Smooth muscle cell (in vitro differentiated cells): ENCODE measurements at regions not wholly inside any gene's neighbourhood (a gene's known extent, or its start where the extent isn't known, plus 50 kb on each side); places are given as distances from the start of the nearest gene placed in this dataset.
"Not testable (repeated sequence)": the region's sequence is repeated elsewhere in the genome, so short reads cannot be mapped to it uniquely, and the experiment has no call there.

Experiments used
- DNase-seq: peaks from one replicate; lab custom pipeline; 2025; ENCODE audit not compliant: unreplicated experiment; lab: John Stamatoyannopoulos, UW
- H2AFZ ChIP-seq: fragments of 200-600 bp; sonication (generic); 2 replicates; pipeline ENCODE4 v1.6.0; 2016; ENCODE audit warnings: antibody characterized with exemption, low read depth, mild to moderate bottlenecking
- H3F3A ChIP-seq: fragments of 200-600 bp; sonication (generic); 2 replicates; pipeline ENCODE4 v1.6.0; 2017; ENCODE audit warnings: antibody characterized with exemption, low read depth
- H3K27ac ChIP-seq: fragments of 200-600 bp; sonication (generic); 2 replicates; pipeline ENCODE4 v1.5.1; 2016; ENCODE audit warnings: low read depth, mild to moderate bottlenecking
- H3K27me3 ChIP-seq: fragments of 200-600 bp; sonication (generic); 2 replicates; pipeline ENCODE4 v1.6.1; 2016; ENCODE audit warnings: low read depth, mild to moderate bottlenecking
- H3K36me3 ChIP-seq: fragments of 200-600 bp; sonication (generic); 2 replicates; pipeline ENCODE4 v1.5.1; 2016; ENCODE audit warnings: low read depth
- H3K4me1 ChIP-seq: fragments of 200-600 bp; sonication (generic); 2 replicates; pipeline ENCODE4 v1.5.1; 2016; ENCODE audit warnings: low read depth
- H3K4me2 ChIP-seq: fragments of 200-600 bp; sonication (generic); 2 replicates; pipeline ENCODE4 v1.6.0; 2016; ENCODE audit warnings: mild to moderate bottlenecking
- H3K4me3 ChIP-seq: fragments of 200-600 bp; sonication (generic); 2 replicates; pipeline ENCODE4 v1.5.1; 2016; ENCODE audit warnings: mild to moderate bottlenecking
- H3K79me2 ChIP-seq: fragments of 200-600 bp; sonication (generic); 2 replicates; pipeline ENCODE4 v1.6.0; 2016; ENCODE audit warnings: low read depth, mild to moderate bottlenecking
- H3K9ac ChIP-seq: fragments of 200-600 bp; sonication (generic); 2 replicates; pipeline ENCODE4 v1.6.0; 2016; ENCODE audit warnings: low read depth
- H3K9me3 ChIP-seq: fragments of 200-600 bp; sonication (generic); replicated peaks from 2 replicates; pipeline ENCODE4 v1.5.1; 2016; ENCODE audit warnings: low read depth
- H4K20me1 ChIP-seq: fragments of 200-600 bp; sonication (generic); 2 replicates; pipeline ENCODE4 v1.6.0; 2016; ENCODE audit warnings: low read depth
- CTCF ChIP-seq: fragments of 200-600 bp; sonication (generic); IDR thresholded peaks from 2 replicates; pipeline ENCODE4 v1.5.1; 2017; ENCODE audit warnings: borderline replicate concordance, mild to moderate bottlenecking, antibody characterized with exemption; ENCODE audit not compliant: insufficient read depth, poor library complexity, severe bottlenecking
- WGBS: methylation state at CpG from one replicate; pipeline ENCODE4 v1.1.7; 2016; ENCODE audit warnings: low lambda C conversion rate; 5-methylcytosine and 5-hydroxymethylcytosine counted together

DNA sequence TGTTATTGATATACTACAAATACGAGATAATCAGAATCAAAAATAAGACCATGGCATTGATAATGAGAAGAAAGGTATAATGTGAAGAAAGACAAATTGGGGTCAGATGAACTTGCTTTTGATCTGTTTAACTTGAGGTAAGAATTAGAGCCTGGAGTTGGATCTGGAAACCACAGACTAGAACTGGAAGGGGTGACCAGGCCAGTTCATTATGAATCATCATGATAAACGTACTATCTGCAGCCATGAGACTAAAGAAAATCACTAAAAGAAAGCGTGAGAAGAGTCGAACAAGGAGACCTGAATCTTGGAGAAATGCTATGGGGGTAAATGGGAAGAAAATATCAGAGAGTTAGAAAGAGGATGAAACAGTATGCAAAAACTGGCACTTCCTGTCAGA, 967.5 kb downstream of the NR2F1-AS1 start:
- no peak for TF ChIP-seq CTCF
- H3K9ac ChIP-seq = no peak overlapping the region
- WGBS = 52% methylated on average over 4 of the region's 4 CpGs
- H3K9me3 ChIP-seq = no peaks in the 10 kb centered on the region
- no peaks in the 10 kb centered on the region for H3K79me2 ChIP-seq
- H3F3A ChIP-seq = no peaks in the 10 kb centered on the region
- H3K4me2 ChIP-seq = peak overlapping the region; percentile 14
- no peaks in the 10 kb centered on the region for H4K20me1 ChIP-seq
- H3K27me3 ChIP-seq = no peaks in the 10 kb centered on the region
- no peak overlapping the region for H3K4me3 ChIP-seq
- no peaks in the 10 kb centered on the region for H3K36me3 ChIP-seq
- no peak overlapping the region for H2AFZ ChIP-seq
- no peak overlapping the region for H3K27ac ChIP-seq
- DNase-seq = no peak
- H3K4me1 ChIP-seq = no peaks in the 10 kb centered on the region

GRCh38 chr5:92610435-92610834, 970.6 kb downstream of the NR2F1-AS1 start:
- not testable (repeated sequence) for H3K9me3 ChIP-seq, H4K20me1 ChIP-seq, H3K27ac ChIP-seq, H3K4me1 ChIP-seq, DNase-seq, H3F3A ChIP-seq, H3K4me3 ChIP-seq, H3K4me2 ChIP-seq, H2AFZ ChIP-seq, H3K9ac ChIP-seq, H3K36me3 ChIP-seq, H3K79me2 ChIP-seq, H3K27me3 ChIP-seq

- no peak overlapping the region for H3K9ac ChIP-seq
- peak overlapping the region; percentile 61 for H2AFZ ChIP-seq
- H3K4me2 ChIP-seq = no peak overlapping the region
- no peak overlapping the region for H3K4me3 ChIP-seq
- 73% methylated on average over 2 of the region's 2 CpGs for WGBS
- H3F3A ChIP-seq = no peaks in the 10 kb centered on the region
- H3K27ac ChIP-seq = no peak overlapping the region
- H3K4me1 ChIP-seq = no peaks in the 10 kb centered on the region
- TF ChIP-seq CTCF = no peak
- no peaks in the 10 kb centered on the region for H3K27me3 ChIP-seq
- H4K20me1 ChIP-seq = no peaks in the 10 kb centered on the region
- H3K9me3 ChIP-seq = no peaks in the 10 kb centered on the region
- no peak for DNase-seq
- H3K36me3 ChIP-seq = no peaks in the 10 kb centered on the region
- H3K79me2 ChIP-seq = no peaks in the 10 kb centered on the region
These were observed 975.4 kb downstream of the NR2F1-AS1 start for GRCh38 chr5:92605591-92605990.

- no peak for TF ChIP-seq CTCF
- Histone ChIP-seq H3K27me3 (no peaks in the 10 kb centered on the region), H3K4me2 (no peak overlapping the region), H3F3A (no peaks in the 10 kb centered on the region), H3K9ac (no peak overlapping the region), H3K9me3 (no peaks in the 10 kb centered on the region), H2AFZ (no peak overlapping the region), H3K4me3 (no peak overlapping the region), H3K4me1 (peaks cover 9% of the 10 kb centered on the region), H3K36me3 (no peaks in the 10 kb centered on the region), H4K20me1 (no peaks in the 10 kb centered on the region), H3K79me2 (no peaks in the 10 kb centered on the region), H3K27ac (no peak overlapping the region)
- DNase-seq = no peak
- 87% methylated on average over 1 of the region's 1 CpG for WGBS
These were observed 981.7 kb downstream of the NR2F1-AS1 start for GRCh38 chr5:92599217-92599810.
